ENCODE measurements at regions not wholly inside any gene's neighbourhood (a gene's known extent, or its start where the extent isn't known, plus 50 kb on each side); places are given as distances from the start of the nearest gene placed in this dataset.
"Not testable (repeated sequence)": the region's sequence is repeated elsewhere in the genome, so short reads cannot be mapped to it uniquely, and the experiment has no call there.

- no peaks in the 10 kb centered on the region for H3K27me3 ChIP-seq (ENCODE audit: control insufficient read depth in 2 of 2, insufficient read depth in 1 of 2, low read length in 1 of 2)
- peaks cover 3 to 7% of the 10 kb centered on the region in 2 donors for H3K4me1 ChIP-seq (ENCODE audit: control insufficient read depth in 2 of 2, insufficient read depth in 2 of 2, low read length in 2 of 2)
- H3K4me3 ChIP-seq (ENCODE audit: low read length in 2 of 2), result no peak overlapping the region
- H3K36me3 ChIP-seq (ENCODE audit: control insufficient read depth in 2 of 2, insufficient read depth in 2 of 2, low read length in 1 of 2), result no peaks in the 10 kb centered on the region
- no peak for DNase-seq (ENCODE audit: low read depth in 6 of 9, low spot score in 9 of 9)
- H3K9me3 ChIP-seq (ENCODE audit: control insufficient read depth in 2 of 2, insufficient read depth in 1 of 2, low read length in 1 of 2), result peaks cover 0 to 4% of the 10 kb centered on the region in 2 donors
- WGBS, result 84% methylated on average over 9 of the region's 9 CpGs
- H3K27ac ChIP-seq (ENCODE audit: low read depth in 1 of 2, low read length in 1 of 2), result no peak overlapping the region
Measured at GRCh38 chr10:8146650-8147049, 92.2 kb downstream of the GATA3 start.

DNA sequence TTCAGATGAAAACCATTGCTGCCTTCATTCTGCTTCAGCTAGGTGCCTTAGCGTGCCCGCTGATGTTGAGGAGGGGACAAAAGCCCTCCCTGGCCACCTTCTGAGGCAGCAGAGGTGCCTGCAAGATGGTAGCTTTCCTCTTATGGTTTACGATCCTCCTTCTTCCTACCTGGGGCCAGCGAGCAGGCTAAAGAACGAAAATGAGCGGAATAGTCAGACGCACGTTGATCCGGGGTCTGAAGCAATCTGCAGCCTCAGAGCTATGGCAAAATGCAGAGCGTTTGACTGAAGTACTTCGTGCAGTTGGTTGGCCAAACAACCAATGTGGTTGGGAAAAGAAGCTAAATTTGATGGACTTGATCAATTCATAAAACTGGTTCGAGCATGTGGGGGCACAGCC lies 95.5 kb downstream of the GATA3 start:
- H3K36me3 ChIP-seq (ENCODE audit: control insufficient read depth in 2 of 2, insufficient read depth in 2 of 2, low read length in 1 of 2), result no peaks in the 10 kb centered on the region
- 89% methylated on average over 12 of the region's 12 CpGs for WGBS
- no peaks in the 10 kb centered on the region for H3K27me3 ChIP-seq (ENCODE audit: control insufficient read depth in 2 of 2, insufficient read depth in 1 of 2, low read length in 1 of 2)
- peaks cover 8 to 11% of the 10 kb centered on the region in 2 donors for H3K4me1 ChIP-seq (ENCODE audit: control insufficient read depth in 2 of 2, insufficient read depth in 2 of 2, low read length in 2 of 2)
- H3K27ac ChIP-seq (ENCODE audit: low read depth in 1 of 2, low read length in 1 of 2), result no peak overlapping the region
- no peak overlapping the region for H3K4me3 ChIP-seq (ENCODE audit: low read length in 2 of 2)
- no peak for DNase-seq (ENCODE audit: low read depth in 6 of 9, low spot score in 9 of 9)
- no peaks in the 10 kb centered on the region for H3K9me3 ChIP-seq (ENCODE audit: control insufficient read depth in 2 of 2, insufficient read depth in 1 of 2, low read length in 1 of 2)

GRCh38 chr10:8150401-8150905 lies 96.0 kb downstream of the GATA3 start:
- Histone ChIP-seq H3K4me1 (ENCODE audit: control insufficient read depth in 2 of 2, insufficient read depth in 2 of 2, low read length in 2 of 2) (peaks cover 8 to 11% of the 10 kb centered on the region in 2 donors), H3K27me3 (ENCODE audit: control insufficient read depth in 2 of 2, insufficient read depth in 1 of 2, low read length in 1 of 2) (no peaks in the 10 kb centered on the region), H3K36me3 (ENCODE audit: control insufficient read depth in 2 of 2, insufficient read depth in 2 of 2, low read length in 1 of 2) (no peaks in the 10 kb centered on the region), H3K4me3 (ENCODE audit: low read length in 2 of 2) (no peak overlapping the region), H3K9me3 (ENCODE audit: control insufficient read depth in 2 of 2, insufficient read depth in 1 of 2, low read length in 1 of 2) (no peaks in the 10 kb centered on the region), H3K27ac (ENCODE audit: low read depth in 1 of 2, low read length in 1 of 2) (no peak overlapping the region)
- no peak for DNase-seq (ENCODE audit: low read depth in 6 of 9, low spot score in 9 of 9)
- WGBS, result 91% methylated on average over 7 of the region's 7 CpGs

- Histone ChIP-seq H3K27me3 (ENCODE audit: control insufficient read depth in 2 of 2, insufficient read depth in 1 of 2, low read length in 1 of 2) (no peaks in the 10 kb centered on the region), H3K36me3 (ENCODE audit: control insufficient read depth in 2 of 2, insufficient read depth in 2 of 2, low read length in 1 of 2) (no peaks in the 10 kb centered on the region), H3K9me3 (ENCODE audit: control insufficient read depth in 2 of 2, insufficient read depth in 1 of 2, low read length in 1 of 2) (no peaks in the 10 kb centered on the region), H3K4me3 (ENCODE audit: low read length in 2 of 2) (no peak overlapping the region), H3K4me1 (ENCODE audit: control insufficient read depth in 2 of 2, insufficient read depth in 2 of 2, low read length in 2 of 2) (peaks cover 8 to 11% of the 10 kb centered on the region in 2 donors), H3K27ac (ENCODE audit: low read depth in 1 of 2, low read length in 1 of 2) (no peak overlapping the region)
- no peak for DNase-seq (ENCODE audit: low read depth in 6 of 9, low spot score in 9 of 9)
- WGBS, result 96% methylated on average over 4 of the region's 4 CpGs
Measured at GRCh38 chr10:8151086-8151485, 96.6 kb downstream of the GATA3 start.

GRCh38 chr10:8156918-8157317 lies 102.4 kb downstream of the GATA3 start:
- no peak for DNase-seq (ENCODE audit: low read depth in 6 of 9, low spot score in 9 of 9)
- Histone ChIP-seq H3K27ac (ENCODE audit: low read depth in 1 of 2, low read length in 1 of 2) (no peak overlapping the region), H3K9me3 (ENCODE audit: control insufficient read depth in 2 of 2, insufficient read depth in 1 of 2, low read length in 1 of 2) (peaks cover 0 to 4% of the 10 kb centered on the region in 2 donors), H3K4me3 (ENCODE audit: low read length in 2 of 2) (no peak overlapping the region), H3K4me1 (ENCODE audit: control insufficient read depth in 2 of 2, insufficient read depth in 2 of 2, low read length in 2 of 2) (peaks cover 8 to 11% of the 10 kb centered on the region in 2 donors), H3K27me3 (ENCODE audit: control insufficient read depth in 2 of 2, insufficient read depth in 1 of 2, low read length in 1 of 2) (peaks cover 0 to 2% of the 10 kb centered on the region in 2 donors), H3K36me3 (ENCODE audit: control insufficient read depth in 2 of 2, insufficient read depth in 2 of 2, low read length in 1 of 2) (no peaks in the 10 kb centered on the region)
- 97% methylated on average over 4 of the region's 4 CpGs for WGBS

DNA sequence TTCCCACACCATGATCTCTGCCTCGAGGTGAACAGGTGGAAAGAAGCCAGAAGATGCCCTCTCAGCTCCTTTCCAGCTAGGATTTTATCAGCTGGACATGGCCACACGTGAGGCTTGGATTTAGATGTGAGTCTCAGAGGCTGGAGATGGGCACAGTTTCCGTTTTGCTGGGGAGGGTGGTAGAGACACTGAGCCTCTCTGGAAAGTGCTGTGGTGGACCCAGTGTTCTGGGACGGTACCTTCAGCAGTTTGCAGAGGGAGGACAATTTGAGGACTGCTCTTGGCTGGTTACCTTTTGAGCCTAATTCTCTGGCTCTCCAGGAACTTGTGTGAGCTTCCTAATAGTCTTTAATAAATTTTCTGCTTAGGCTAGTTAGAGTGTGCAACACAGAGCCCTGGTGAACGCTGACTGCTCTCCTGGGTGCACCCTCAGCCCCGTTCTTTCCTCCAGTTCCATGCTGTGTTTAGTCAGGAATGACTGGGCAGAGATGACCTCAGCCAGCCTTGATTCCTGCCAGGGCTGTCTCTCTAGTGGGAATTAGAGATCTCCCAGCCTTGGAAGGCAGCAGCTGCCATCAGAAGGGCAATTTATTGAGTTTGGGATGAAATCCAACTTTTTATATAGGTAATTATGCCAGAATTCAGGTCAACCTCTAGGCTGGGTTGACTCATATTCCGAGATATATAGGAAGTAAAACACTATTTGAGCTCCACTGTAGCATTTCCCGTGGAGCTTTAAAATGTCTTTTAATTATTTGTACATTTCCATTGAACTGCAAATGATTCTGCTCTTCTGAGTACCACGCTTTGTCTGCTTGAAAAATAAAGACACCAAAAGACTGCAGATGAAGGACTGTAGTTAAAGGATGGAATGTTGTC lies 103.9 kb downstream of the GATA3 start:
- Histone ChIP-seq H3K9me3 (ENCODE audit: control insufficient read depth in 2 of 2, insufficient read depth in 1 of 2, low read length in 1 of 2) (peaks cover 0 to 5% of the 10 kb centered on the region in 2 donors), H3K27me3 (ENCODE audit: control insufficient read depth in 2 of 2, insufficient read depth in 1 of 2, low read length in 1 of 2) (peaks cover 0 to 2% of the 10 kb centered on the region in 2 donors), H3K4me3 (ENCODE audit: low read length in 2 of 2) (no peak overlapping the region), H3K27ac (ENCODE audit: low read depth in 1 of 2, low read length in 1 of 2) (no peak overlapping the region), H3K36me3 (ENCODE audit: control insufficient read depth in 2 of 2, insufficient read depth in 2 of 2, low read length in 1 of 2) (no peaks in the 10 kb centered on the region), H3K4me1 (ENCODE audit: control insufficient read depth in 2 of 2, insufficient read depth in 2 of 2, low read length in 2 of 2) (peaks cover 6 to 8% of the 10 kb centered on the region in 2 donors)
- 97% methylated on average over 9 of the region's 9 CpGs for WGBS
- DNase-seq (ENCODE audit: low read depth in 6 of 9, low spot score in 9 of 9), result no peak

- 95% methylated on average over 9 of the region's 9 CpGs for WGBS
- no peak overlapping the region for H3K4me3 ChIP-seq (ENCODE audit: low read length in 2 of 2)
- H3K27ac ChIP-seq (ENCODE audit: low read depth in 1 of 2, low read length in 1 of 2), result no peak overlapping the region
- peaks cover 0 to 2% of the 10 kb centered on the region in 2 donors for H3K27me3 ChIP-seq (ENCODE audit: control insufficient read depth in 2 of 2, insufficient read depth in 1 of 2, low read length in 1 of 2)
- peaks cover 0 to 5% of the 10 kb centered on the region in 2 donors for H3K9me3 ChIP-seq (ENCODE audit: control insufficient read depth in 2 of 2, insufficient read depth in 1 of 2, low read length in 1 of 2)
- DNase-seq (ENCODE audit: low read depth in 6 of 9, low spot score in 9 of 9), result no peak
- no peaks in the 10 kb centered on the region for H3K36me3 ChIP-seq (ENCODE audit: control insufficient read depth in 2 of 2, insufficient read depth in 2 of 2, low read length in 1 of 2)
- H3K4me1 ChIP-seq (ENCODE audit: control insufficient read depth in 2 of 2, insufficient read depth in 2 of 2, low read length in 2 of 2), result no peaks in the 10 kb centered on the region
Measured at GRCh38 chr10:8159341-8160165, 105.1 kb downstream of the GATA3 start.

GRCh38 chr10:8163824-8164223 lies 109.3 kb downstream of the GATA3 start:
- WGBS, result 97% methylated on average over 2 of the region's 2 CpGs
- DNase-seq (ENCODE audit: low read depth in 6 of 9, low spot score in 9 of 9), result no peak
- Histone ChIP-seq H3K27ac (ENCODE audit: low read depth in 1 of 2, low read length in 1 of 2) (no peak overlapping the region), H3K4me3 (ENCODE audit: low read length in 2 of 2) (no peak overlapping the region), H3K36me3 (ENCODE audit: control insufficient read depth in 2 of 2, insufficient read depth in 2 of 2, low read length in 1 of 2) (no peaks in the 10 kb centered on the region), H3K9me3 (ENCODE audit: control insufficient read depth in 2 of 2, insufficient read depth in 1 of 2, low read length in 1 of 2) (peaks cover 0 to 3% of the 10 kb centered on the region in 2 donors), H3K4me1 (ENCODE audit: control insufficient read depth in 2 of 2, insufficient read depth in 2 of 2, low read length in 2 of 2) (no peaks in the 10 kb centered on the region), H3K27me3 (ENCODE audit: control insufficient read depth in 2 of 2, insufficient read depth in 1 of 2, low read length in 1 of 2) (no peaks in the 10 kb centered on the region)

- DNase-seq (ENCODE audit: low read depth in 6 of 9, low spot score in 9 of 9); H3K4me3 ChIP-seq (ENCODE audit: low read length in 2 of 2); H3K9me3 ChIP-seq (ENCODE audit: control insufficient read depth in 2 of 2, insufficient read depth in 1 of 2, low read length in 1 of 2); H3K27me3 ChIP-seq (ENCODE audit: control insufficient read depth in 2 of 2, insufficient read depth in 1 of 2, low read length in 1 of 2); H3K36me3 ChIP-seq (ENCODE audit: control insufficient read depth in 2 of 2, insufficient read depth in 2 of 2, low read length in 1 of 2); H3K27ac ChIP-seq (ENCODE audit: low read depth in 1 of 2, low read length in 1 of 2); H3K4me1 ChIP-seq (ENCODE audit: control insufficient read depth in 2 of 2, insufficient read depth in 2 of 2, low read length in 2 of 2): not testable (repeated sequence)
- WGBS, result 98% methylated on average over 1 of the region's 1 CpG
Measured at GRCh38 chr10:8164640-8165039, 110.2 kb downstream of the GATA3 start.
